DND-41 (cell line): ENCODE measurements at regions not wholly inside any gene's neighbourhood (a gene's known extent, or its start where the extent isn't known, plus 50 kb on each side); places are given as distances from the start of the nearest gene placed in this dataset.

Source experiments
- CTCF ChIP-seq: IDR thresholded peaks from 2 replicates; pipeline ENCODE4 v1.5.1; 2012; ENCODE audit warnings: borderline replicate concordance, low read length, moderate library complexity, mild to moderate bottlenecking; ENCODE audit not compliant: poor library complexity, severe bottlenecking; ENCODE audit errors: extremely low read depth
- EZH2 ChIP-seq: IDR thresholded peaks from 3 replicates; pipeline ENCODE4 v1.6.1; 2012; ENCODE audit warnings: borderline replicate concordance, low read depth, mild to moderate bottlenecking, moderate library complexity, low read length, inconsistent platforms; ENCODE audit not compliant: severe bottlenecking

GRCh38 chr1:101453844-101454243 is 217.0 kb downstream of the S1PR1 start:
- TF ChIP-seq CTCF (peak; percentile 34), EZH2 (no peak)
